HepG2 (cell line): ENCODE measurements at regions not wholly inside any gene's neighbourhood (a gene's known extent, or its start where the extent isn't known, plus 50 kb on each side); places are given as distances from the start of the nearest gene placed in this dataset.

Source experiments
- ATAC-seq: fragments of 200-7000 bp; cut with Tn5 transposase; 3 replicates; pipeline ENCODE4 v1.9.1; 2020; ENCODE audit warnings: mild to moderate bottlenecking, moderate library complexity
- BruUV-seq: library from RNA; stranded (reverse); fragments of 400-500 nt; replicated peaks from 2 replicates; lab custom pipeline; 2021; lab: Mats Ljungman, UMichigan
- CTCF ChIA-PET: fragments of 300-600 bp; formaldehyde crosslinking; extraction: SDS; loops from one replicate; lab custom pipeline; 2021; ENCODE audit warnings: low total read pairs, inconsistent platforms, low intra/inter-chr PET ratio; lab: Yijun Ruan, JAX
- POLR2A ChIA-PET: fragments of 350-600 bp; sonication (Branson Sonifier 250); formaldehyde crosslinking; loops from one replicate; lab custom pipeline; 2020; ENCODE audit warnings: antibody characterized with exemption, inconsistent platforms; lab: Yijun Ruan, JAX
- DNase-seq: peaks from one replicate; pipeline ENCODE4 v3.0.0-alpha.2; 2015; ENCODE audit warnings: low spot score
- FAIRE-seq: peaks from 3 replicates; lab custom pipeline; 2011; peaks lifted over from hg19 to GRCh38; lab: Jason Lieb, UNC
- H2AFZ ChIP-seq: one replicate; pipeline ENCODE4 v1.6.1; 2011; ENCODE audit warnings: low read length, inconsistent platforms
- H3K27ac ChIP-seq: fragments of 300-600 bp; 3 replicates; pipeline ENCODE4 v1.8.0; 2011; ENCODE audit warnings: mixed run types, mild to moderate bottlenecking, mixed read lengths, low read length, inconsistent platforms; ENCODE audit not compliant: insufficient read depth; ENCODE audit errors: extremely low read length
- H3K27me3 ChIP-seq, 2 experiments: fragments of 200-600 bp in 1 of 2; 2 replicates in 1 of 2; 3 replicates in 1 of 2; pipeline versions ENCODE4 v1.6.0 to v1.8.0; 2011; ENCODE audit warnings: low read length in 2 of 2, mild to moderate bottlenecking in 2 of 2, moderate library complexity in 2 of 2, inconsistent platforms in 1 of 2; ENCODE audit not compliant: insufficient read depth in 2 of 2, control insufficient read depth in 1 of 2
- H3K36me3 ChIP-seq, 2 experiments: fragments of 200-600 bp in 1 of 2; replicated peaks in 1 of 2; 2 replicates in 1 of 2; 3 replicates in 1 of 2; pipeline versions ENCODE4 v1.5.1 to v1.8.0; 2011; ENCODE audit warnings: low read length in 2 of 2, inconsistent platforms in 1 of 2; ENCODE audit not compliant: insufficient read depth in 2 of 2, control insufficient read depth in 1 of 2
- H3K4me1 ChIP-seq: 2 replicates; pipeline ENCODE4 v1.5.1; 2012; ENCODE audit warnings: low read length, inconsistent platforms; ENCODE audit not compliant: insufficient read depth
- H3K4me2 ChIP-seq: 2 replicates; pipeline ENCODE4 v1.6.0; 2011; ENCODE audit warnings: low read depth, low read length, inconsistent platforms
- H3K4me3 ChIP-seq, 3 experiments: fragments of 200-600 bp in 1 of 3; sonication (generic), shearing (Covaris generic) in 1 of 3; replicated peaks in 1 of 3; 2 replicates each; pipeline ENCODE4 v1.5.1; 2011 to 2016; ENCODE audit warnings: low read length in 3 of 3, inconsistent platforms in 2 of 3, low read depth in 2 of 3, mild to moderate bottlenecking in 2 of 3, control low read depth in 1 of 3, mixed read lengths in 1 of 3; ENCODE audit not compliant: insufficient read depth in 1 of 3
- H3K79me2 ChIP-seq: one replicate; pipeline ENCODE4 v1.6.1; 2011; ENCODE audit warnings: low read length, inconsistent platforms; ENCODE audit not compliant: insufficient read depth
- H3K9ac ChIP-seq: 2 replicates; pipeline ENCODE4 v1.6.0; 2011; ENCODE audit warnings: mild to moderate bottlenecking, low read depth, low read length, inconsistent platforms; ENCODE audit not compliant: insufficient read depth
- H3K9me3 ChIP-seq: 2 replicates; pipeline ENCODE4 v1.5.1; 2012; ENCODE audit warnings: mild to moderate bottlenecking, low read length
- H4K20me1 ChIP-seq: 2 replicates; pipeline ENCODE4 v1.6.0; 2011; ENCODE audit warnings: inconsistent platforms, mild to moderate bottlenecking, low read length, moderate library complexity; ENCODE audit not compliant: insufficient read depth
- AGO1 ChIP-seq: fragments of 200-400 bp; formaldehyde crosslinking; IDR thresholded peaks from 2 replicates; pipeline ENCODE4 v1.6.1; 2017; ENCODE audit warnings: mild to moderate bottlenecking, low read depth, low read length, moderate library complexity; ENCODE audit not compliant: poor library complexity, severe bottlenecking
- ATM ChIP-seq: fragments of 450-650 bp; IDR thresholded peaks from 2 replicates; pipeline ENCODE4 v1.7.1; 2017; ENCODE audit warnings: mild to moderate bottlenecking, borderline replicate concordance
- FOSL1 ChIP-seq: sonication (generic); formaldehyde crosslinking; IDR thresholded peaks from 2 replicates; pipeline ENCODE4 v1.9.0; 2021; ENCODE audit warnings: missing genetic modification reagents, borderline replicate concordance
- MAF1 ChIP-seq: sonication (generic); formaldehyde crosslinking; IDR thresholded peaks from 2 replicates; pipeline ENCODE4 v1.5.0; 2020; ENCODE audit warnings: missing genetic modification reagents, borderline replicate concordance
- MAZ ChIP-seq, 2 experiments: sonication (generic) in 1 of 2; formaldehyde crosslinking in 1 of 2; IDR thresholded peaks; 2 replicates each; pipeline versions ENCODE4 v1.5.0 to v1.6.1; 2012 to 2020; ENCODE audit warnings: low read depth in 2 of 2, mild to moderate bottlenecking in 2 of 2, borderline replicate concordance in 1 of 2, improper control_type of control experiment in 1 of 2, low read length in 1 of 2, missing genetic modification reagents in 1 of 2, moderate library complexity in 1 of 2
- MLX ChIP-seq: IDR thresholded peaks from 2 replicates; pipeline ENCODE4 v1.6.1; 2016
- PCBP2 ChIP-seq: fragments of 200-400 bp; formaldehyde crosslinking; optimal IDR thresholded peaks from 2 replicates; pipeline ENCODE3; 2018; ENCODE audit warnings: low read length, low read depth; ENCODE audit not compliant: poor library complexity, severe bottlenecking
- TRIM22 ChIP-seq: fragments of 450-650 bp; IDR thresholded peaks from 2 replicates; pipeline ENCODE4 v1.6.1; 2017
- ZBED4 ChIP-seq: sonication (generic); formaldehyde crosslinking; IDR thresholded peaks from 2 replicates; pipeline ENCODE4 v1.4.0; 2020; ENCODE audit warnings: missing genetic modification reagents, borderline replicate concordance
- ZBTB7B ChIP-seq: sonication (generic); formaldehyde crosslinking; IDR thresholded peaks from 2 replicates; pipeline ENCODE4 v1.4.0; 2020; ENCODE audit warnings: missing genetic modification reagents
- ZNF160 ChIP-seq: sonication (generic); formaldehyde crosslinking; IDR thresholded peaks from 2 replicates; pipeline ENCODE4 v1.8.0; 2022; ENCODE audit warnings: mild to moderate bottlenecking, inconsistent platforms, missing genetic modification reagents
- ZNF564 ChIP-seq: sonication (generic); formaldehyde crosslinking; IDR thresholded peaks from 2 replicates; pipeline ENCODE4 v1.8.1; 2023; ENCODE audit warnings: mild to moderate bottlenecking, missing genetic modification reagents
- ZNF629 ChIP-seq: sonication (generic); formaldehyde crosslinking; conservative IDR thresholded peaks from 2 replicates; pipeline ENCODE4 v1.5.0; 2020; ENCODE audit warnings: missing genetic modification reagents
- ZNF747 ChIP-seq: sonication (generic); formaldehyde crosslinking; IDR thresholded peaks from 2 replicates; pipeline ENCODE4 v1.8.1; 2023; ENCODE audit warnings: missing genetic modification reagents, mild to moderate bottlenecking, borderline replicate concordance
- ZNF850 ChIP-seq: sonication (generic); formaldehyde crosslinking; conservative IDR thresholded peaks from 2 replicates; pipeline ENCODE4 v1.9.0; 2021; ENCODE audit warnings: mild to moderate bottlenecking, missing genetic modification reagents
- ZSCAN20 ChIP-seq: sonication (generic); formaldehyde crosslinking; IDR thresholded peaks from 2 replicates; pipeline ENCODE4 v1.4.0; 2020; ENCODE audit warnings: missing genetic modification reagents, mild to moderate bottlenecking, borderline replicate concordance
- WGBS: methylation state at CpG from one replicate; pipeline ENCODE4 v1.1.6; 2017; ENCODE audit warnings: low lambda C conversion rate; 5-methylcytosine and 5-hydroxymethylcytosine counted together
- in situ Hi-C: cut with HindIII; loops from 2 replicates; pipeline ENCODE4 v1.10.0; 2017; ENCODE audit warnings: low pct_unique_long_range_greater_than_20kb; ENCODE audit not compliant: extremely low pct_ligation_motif_present
- intact Hi-C: fragments of 100-400 bp; cut with micrococcal nuclease; formaldehyde crosslinking; loops from one replicate; pipeline ENCODE4 v1.10.0; 2022; ENCODE audit not compliant: unreplicated experiment

- in situ Hi-C loops, result no loop called here
- POLR2A ChIA-PET, result no interaction called here
- CTCF ChIA-PET, result no interaction called here
- TF ChIP-seq MLX (CRISPR knock-in tag), result no peak
- no peak for TF ChIP-seq PCBP2
- TF ChIP-seq MAF1, result no peak
- TF ChIP-seq ZBED4 (CRISPR knock-in tag), result no peak
- no peak for TF ChIP-seq ZSCAN20 (CRISPR knock-in tag)
- no peak for TF ChIP-seq TRIM22
- no peak for TF ChIP-seq ZBTB7B (CRISPR knock-in tag)
- no peak for TF ChIP-seq ZNF564
- TF ChIP-seq ATM, result no peak
- no peak for TF ChIP-seq ZNF629
- no peak for TF ChIP-seq AGO1
- no peak for TF ChIP-seq FOSL1 (CRISPR knock-in tag)
- no peak for TF ChIP-seq MAZ (IDR thresholded peaks at IDR 0.05; ENCODE audit: borderline replicate concordance, low read depth, low read length)
- no peak for TF ChIP-seq MAZ (CRISPR knock-in tag; IDR thresholded peaks at IDR 0.05; ENCODE audit: low read depth)
- no peak for TF ChIP-seq ZNF160 (CRISPR knock-in tag)
- TF ChIP-seq ZNF747 (CRISPR knock-in tag), result no peak
- TF ChIP-seq ZNF850 (CRISPR knock-in tag), result no peak
- TF ChIP-seq, all 625 proteins: peak for 0
- Histone ChIP-seq H3K4me2 (no peak overlapping the region), H3K4me1 (no peaks in the 10 kb centered on the region), H3K36me3 (no peaks in the 10 kb centered on the region), H3K27ac (no peak overlapping the region), H3K4me3 (no peak overlapping the region), H4K20me1 (no peaks in the 10 kb centered on the region), H2AFZ (no peak overlapping the region), H3K79me2 (no peaks in the 10 kb centered on the region), H3K9ac (no peak overlapping the region), H3K27me3 (no peaks in the 10 kb centered on the region; a peak in 1 of 5 replicates), H3K9me3 (no peaks in the 10 kb centered on the region)
- BruUV-seq, result no TSS peak
- FAIRE-seq (no peak), ATAC-seq (no peak), DNase-seq (no peak)
- intact Hi-C loops, result no loop called here
- 25% methylated on average over 4 of the region's 4 CpGs for WGBS
Observed at GRCh38 chr3:181610083-181610972, 101.4 kb upstream of the SOX2 start.
